BE2C (cell line): ENCODE measurements at regions not wholly inside any gene's neighbourhood (a gene's known extent, or its start where the extent isn't known, plus 50 kb on each side); places are given as distances from the start of the nearest gene placed in this dataset.

Experiments
- DNase-seq: peaks from one replicate; pipeline ENCODE4 v3.0.0-alpha.2; 2020
- H3K27me3 ChIP-seq: fragments of 250-450 bp; sonication (Bioruptor Pico); 2 replicates; pipeline ENCODE4 v1.5.1; 2020; ENCODE audit warnings: mild to moderate bottlenecking
- H3K36me3 ChIP-seq: fragments of 250-450 bp; sonication (Bioruptor Pico); 2 replicates; pipeline ENCODE4 v1.5.1; 2020; ENCODE audit warnings: mild to moderate bottlenecking
- H3K4me1 ChIP-seq: fragments of 250-450 bp; sonication (Bioruptor Pico); 2 replicates; pipeline ENCODE4 v1.5.1; 2020
- H3K4me3 ChIP-seq: 2 replicates; pipeline ENCODE4 v1.5.1; 2011; ENCODE audit warnings: low read depth, low read length
- H3K9me3 ChIP-seq: fragments of 250-450 bp; sonication (Bioruptor Pico); 2 replicates; pipeline ENCODE4 v1.5.1; 2020
- TF ChIP-seq, protein P1 (sequence below): IDR thresholded peaks from 2 replicates; pipeline ENCODE4 v1.5.1; 2012; ENCODE audit warnings: mild to moderate bottlenecking, low read depth, low read length

DNA sequence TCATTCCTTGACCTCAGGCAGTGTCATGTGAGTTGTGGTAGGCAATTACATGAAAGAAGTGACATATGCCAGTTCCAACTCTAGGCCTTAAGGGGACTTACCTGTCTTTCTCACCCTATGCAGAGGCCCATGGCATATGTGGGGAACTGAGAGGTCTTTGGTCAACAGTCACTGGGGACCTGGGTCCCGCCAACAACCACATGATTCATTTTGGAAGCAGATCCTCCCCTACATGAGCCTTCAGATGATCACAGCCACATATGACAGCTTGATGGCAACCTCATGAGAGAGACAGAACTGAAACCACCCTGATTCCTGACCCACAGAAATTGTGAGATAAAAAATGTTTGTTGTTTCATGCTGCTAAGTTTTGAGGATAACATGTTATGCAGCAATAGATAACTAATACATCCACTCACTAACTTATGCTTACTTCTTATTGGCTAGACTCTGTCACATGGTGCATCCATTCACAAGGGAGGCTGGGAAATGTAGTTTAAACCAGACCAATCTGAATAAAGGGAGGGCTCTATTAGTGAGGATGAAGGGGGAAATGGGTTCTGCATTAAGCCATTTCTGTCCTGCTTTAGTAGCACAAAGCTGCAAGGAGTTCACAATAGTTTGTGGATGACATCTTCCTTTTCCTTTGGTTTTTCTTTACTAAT is 298.2 kb downstream of the HAPSTR1 start:
- TF ChIP-seq, protein P1, sequence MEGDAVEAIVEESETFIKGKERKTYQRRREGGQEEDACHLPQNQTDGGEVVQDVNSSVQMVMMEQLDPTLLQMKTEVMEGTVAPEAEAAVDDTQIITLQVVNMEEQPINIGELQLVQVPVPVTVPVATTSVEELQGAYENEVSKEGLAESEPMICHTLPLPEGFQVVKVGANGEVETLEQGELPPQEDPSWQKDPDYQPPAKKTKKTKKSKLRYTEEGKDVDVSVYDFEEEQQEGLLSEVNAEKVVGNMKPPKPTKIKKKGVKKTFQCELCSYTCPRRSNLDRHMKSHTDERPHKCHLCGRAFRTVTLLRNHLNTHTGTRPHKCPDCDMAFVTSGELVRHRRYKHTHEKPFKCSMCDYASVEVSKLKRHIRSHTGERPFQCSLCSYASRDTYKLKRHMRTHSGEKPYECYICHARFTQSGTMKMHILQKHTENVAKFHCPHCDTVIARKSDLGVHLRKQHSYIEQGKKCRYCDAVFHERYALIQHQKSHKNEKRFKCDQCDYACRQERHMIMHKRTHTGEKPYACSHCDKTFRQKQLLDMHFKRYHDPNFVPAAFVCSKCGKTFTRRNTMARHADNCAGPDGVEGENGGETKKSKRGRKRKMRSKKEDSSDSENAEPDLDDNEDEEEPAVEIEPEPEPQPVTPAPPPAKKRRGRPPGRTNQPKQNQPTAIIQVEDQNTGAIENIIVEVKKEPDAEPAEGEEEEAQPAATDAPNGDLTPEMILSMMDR: no peak
- Histone ChIP-seq H3K36me3 (no peaks in the 10 kb centered on the region), H3K9me3 (no peaks in the 10 kb centered on the region), H3K4me3 (no peak overlapping the region), H3K27me3 (no peaks in the 10 kb centered on the region), H3K4me1 (no peaks in the 10 kb centered on the region)
- no peak for DNase-seq

GRCh38 chr16:9392956-9393355 is 301.5 kb downstream of the HAPSTR1 start:
- Histone ChIP-seq H3K4me3 (no peak overlapping the region), H3K27me3 (no peaks in the 10 kb centered on the region), H3K36me3 (no peaks in the 10 kb centered on the region), H3K4me1 (no peaks in the 10 kb centered on the region), H3K9me3 (no peaks in the 10 kb centered on the region)
- TF ChIP-seq, protein P1: no peak
- DNase-seq: no peak

DNA sequence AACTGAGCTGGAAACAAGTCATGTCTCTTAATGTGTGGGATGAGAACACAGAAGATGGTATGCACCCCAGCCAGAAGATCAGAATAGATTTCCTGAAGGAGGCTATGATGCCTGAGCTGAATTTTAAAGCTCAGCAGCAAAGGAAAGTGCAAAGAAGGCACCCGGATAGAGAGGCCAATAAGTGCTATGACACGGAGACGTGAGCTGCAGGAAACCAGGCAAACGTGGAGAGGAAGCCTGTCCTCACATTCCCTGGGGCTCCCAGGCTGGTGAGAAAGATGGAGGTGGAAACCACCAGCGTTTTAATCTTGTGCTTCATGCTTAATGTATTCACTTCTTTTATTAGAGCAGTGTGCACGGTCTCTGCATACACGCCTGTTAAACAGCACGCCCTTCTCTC is 302.1 kb downstream of the HAPSTR1 start:
- TF ChIP-seq, protein P1: no peak
- Histone ChIP-seq H3K4me3 (no peak overlapping the region), H3K36me3 (no peaks in the 10 kb centered on the region), H3K4me1 (no peaks in the 10 kb centered on the region), H3K27me3 (no peaks in the 10 kb centered on the region), H3K9me3 (no peaks in the 10 kb centered on the region)
- DNase-seq: no peak

DNA sequence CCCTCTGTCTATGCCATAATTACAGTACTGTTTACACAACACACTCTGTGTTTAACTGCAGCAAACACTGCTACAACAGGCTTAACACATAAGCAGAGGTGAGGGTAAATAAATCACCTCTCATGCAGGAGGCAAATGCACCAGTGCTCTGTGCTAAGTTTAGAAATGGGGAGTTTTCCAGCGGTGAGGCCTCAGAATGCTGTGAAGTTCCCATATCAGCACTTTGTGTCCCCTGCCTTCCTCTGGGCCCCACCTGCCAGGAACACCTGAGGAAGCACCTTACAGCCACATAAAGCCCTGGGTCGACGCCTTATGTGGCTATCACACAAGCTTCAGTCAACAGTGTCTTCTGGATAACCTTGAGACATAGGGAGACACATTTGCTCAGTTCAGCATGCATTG is 304.5 kb downstream of the HAPSTR1 start:
- TF ChIP-seq, protein P1: no peak
- Histone ChIP-seq H3K36me3 (no peaks in the 10 kb centered on the region), H3K9me3 (no peaks in the 10 kb centered on the region), H3K4me3 (no peak overlapping the region), H3K4me1 (no peaks in the 10 kb centered on the region), H3K27me3 (no peaks in the 10 kb centered on the region)
- DNase-seq: no peak

DNA sequence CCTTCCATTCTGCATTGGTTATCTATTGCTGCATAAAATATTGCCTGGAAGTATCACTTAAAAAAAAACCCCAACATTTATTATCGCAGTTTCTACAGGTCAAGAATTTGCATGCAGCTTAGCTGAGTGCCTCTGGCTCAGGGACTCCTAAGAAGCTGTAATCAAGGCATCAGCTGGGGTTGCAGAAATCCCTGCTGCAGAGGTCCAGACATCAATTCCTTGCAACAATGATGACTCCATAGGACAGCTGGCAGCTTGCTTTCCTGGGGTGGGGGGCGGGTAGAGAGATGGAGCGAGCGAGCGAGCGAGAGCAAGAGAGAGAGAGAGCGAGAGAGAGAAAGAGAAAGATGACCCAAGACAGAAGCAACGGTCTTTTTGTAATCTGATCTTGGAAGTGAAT is 308.1 kb downstream of the HAPSTR1 start:
- no peak overlapping the region for H3K4me3 ChIP-seq
- TF ChIP-seq, protein P1: no peak
- H3K4me1 ChIP-seq: no peaks in the 10 kb centered on the region
- DNase-seq: no peak
- H3K27me3 ChIP-seq: no peaks in the 10 kb centered on the region
- H3K9me3 ChIP-seq: no peaks in the 10 kb centered on the region
- no peaks in the 10 kb centered on the region for H3K36me3 ChIP-seq

DNA sequence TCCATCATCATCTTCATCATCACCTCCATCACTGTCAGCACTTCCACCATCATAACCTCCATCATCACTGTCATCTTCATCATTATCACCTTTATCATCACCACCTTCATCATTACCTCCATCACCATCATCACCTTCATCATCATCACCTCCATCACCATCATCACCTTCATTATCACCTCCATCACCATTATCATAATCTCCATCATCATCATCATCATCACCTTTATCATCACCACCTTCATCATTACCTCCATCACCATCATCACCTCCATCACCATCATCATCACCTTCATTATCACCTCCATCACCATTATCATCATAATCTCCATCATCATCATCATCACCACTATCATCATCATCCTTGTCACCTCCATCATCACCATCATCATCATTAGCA is 309.7 kb downstream of the HAPSTR1 start:
- TF ChIP-seq, protein P1: no peak

More for the DNA sequence above, 309.7 kb downstream of the HAPSTR1 start:
- H3K36me3 ChIP-seq: no peaks in the 10 kb centered on the region
- peaks cover 4% of the 10 kb centered on the region; the same call in 1 of the 2 replicates for H3K9me3 ChIP-seq
- H3K4me3 ChIP-seq: no peak overlapping the region
- H3K27me3 ChIP-seq: no peaks in the 10 kb centered on the region
- DNase-seq: no peak
- H3K4me1 ChIP-seq: no peaks in the 10 kb centered on the region
